HFFc6 (cell line): ENCODE measurements at regions not wholly inside any gene's neighbourhood (a gene's known extent, or its start where the extent isn't known, plus 50 kb on each side); places are given as distances from the start of the nearest gene placed in this dataset.

ENCODE experiments used
- DNase-seq: peaks from one replicate; pipeline ENCODE4 v3.0.0-alpha.2; 2018
- H3K27ac Mint-ChIP-seq: 2 replicates; pipeline ENCODE4 v1.8.0; 2020; ENCODE audit warnings: mild to moderate bottlenecking, mixed read lengths
- H3K27me3 Mint-ChIP-seq: 2 replicates; pipeline ENCODE4 v1.8.0; 2021; ENCODE audit warnings: mild to moderate bottlenecking, moderate library complexity, mixed read lengths; ENCODE audit not compliant: insufficient read depth
- H3K36me3 Mint-ChIP-seq: 2 replicates; pipeline ENCODE4 v1.8.0; 2021; ENCODE audit warnings: low read depth, mixed read lengths
- H3K4me1 Mint-ChIP-seq: 2 replicates; pipeline ENCODE4 v1.8.0; 2020; ENCODE audit warnings: low read depth, mixed read lengths
- H3K4me3 Mint-ChIP-seq: 2 replicates; pipeline ENCODE4 v1.8.0; 2020; ENCODE audit warnings: mild to moderate bottlenecking, moderate library complexity, mixed read lengths
- H3K9me3 Mint-ChIP-seq: 2 replicates; pipeline ENCODE4 v1.8.0; 2020; ENCODE audit warnings: mild to moderate bottlenecking, mixed read lengths
- CTCF ChIP-seq: fragments of 200-600 bp; sonication (generic); IDR thresholded peaks from 2 replicates; pipeline ENCODE4 v1.5.0; 2021; ENCODE audit warnings: antibody characterized with exemption, mild to moderate bottlenecking

- peaks cover under 1% of the 10 kb centered on the region for H3K27me3 Mint-ChIP-seq
- peaks cover 9% of the 10 kb centered on the region; the same call in 1 of the 2 replicates for H3K4me1 Mint-ChIP-seq
- no peak for DNase-seq
- TF ChIP-seq CTCF, result no peak
- peaks cover 22% of the 10 kb centered on the region for H3K9me3 Mint-ChIP-seq
- H3K36me3 Mint-ChIP-seq, result no peaks in the 10 kb centered on the region
- H3K27ac Mint-ChIP-seq, result no peak overlapping the region
- no peak overlapping the region for H3K4me3 Mint-ChIP-seq
Measured at GRCh38 chr10:36728626-36729025, 396.8 kb upstream of the ANKRD30A start.

GRCh38 chr10:36725581-36726520, 399.5 kb upstream of the ANKRD30A start:
- Mint-ChIP-seq H3K4me1 (peaks cover 9% of the 10 kb centered on the region; the same call in 1 of the 2 replicates), H3K4me3 (no peak overlapping the region), H3K27ac (no peak overlapping the region), H3K9me3 (peaks cover 5% of the 10 kb centered on the region; the same call in 1 of the 2 replicates), H3K27me3 (no peaks in the 10 kb centered on the region; the same call in 1 of the 2 replicates), H3K36me3 (no peaks in the 10 kb centered on the region)
- no peak for TF ChIP-seq CTCF
- DNase-seq, result peak; percentile 4

- no peaks in the 10 kb centered on the region for H3K36me3 Mint-ChIP-seq
- H3K27ac Mint-ChIP-seq, result no peak overlapping the region
Measured at GRCh38 chr10:36722777-36723176, 402.6 kb upstream of the ANKRD30A start.

GRCh38 chr10:36721871-36722270, 403.5 kb upstream of the ANKRD30A start:
- peaks cover 1% of the 10 kb centered on the region for H3K27me3 Mint-ChIP-seq
- peaks cover 9% of the 10 kb centered on the region; the same call in 1 of the 2 replicates for H3K4me1 Mint-ChIP-seq
- no peak for DNase-seq
- H3K27ac Mint-ChIP-seq, result no peak overlapping the region
- peaks cover 6% of the 10 kb centered on the region; the same call in 1 of the 2 replicates for H3K9me3 Mint-ChIP-seq
- TF ChIP-seq CTCF, result no peak
- H3K4me3 Mint-ChIP-seq, result no peak overlapping the region
- H3K36me3 Mint-ChIP-seq, result no peaks in the 10 kb centered on the region

More at GRCh38 chr10:36722777-36723176, 402.6 kb upstream of the ANKRD30A start:
- Mint-ChIP-seq H3K4me3 (no peak overlapping the region), H3K27me3 (peaks cover 1% of the 10 kb centered on the region), H3K4me1 (peaks cover 9% of the 10 kb centered on the region; the same call in 1 of the 2 replicates), H3K9me3 (peaks cover 1% of the 10 kb centered on the region)
- no peak for TF ChIP-seq CTCF
- no peak for DNase-seq

DNA sequence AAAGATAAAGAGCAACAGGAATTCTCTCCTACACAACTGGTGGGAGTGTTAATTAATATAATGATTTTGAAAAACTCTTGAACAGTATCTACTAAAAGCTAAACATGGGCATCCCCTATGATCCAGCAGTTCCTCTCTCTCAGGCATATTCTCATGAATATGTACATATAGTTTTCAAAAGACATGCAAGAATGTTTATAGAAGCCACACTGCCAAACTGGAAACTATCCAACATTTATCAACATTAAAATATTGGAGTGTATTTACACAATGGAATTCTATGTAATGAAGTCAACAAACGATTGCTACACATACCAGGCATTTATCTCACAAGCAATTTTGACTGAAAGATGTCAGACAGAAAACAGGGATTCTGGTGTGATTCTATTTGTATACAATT, 404.5 kb upstream of the ANKRD30A start:
- no peaks in the 10 kb centered on the region for H3K36me3 Mint-ChIP-seq
- H3K27ac Mint-ChIP-seq, result no peak overlapping the region
- no peak for DNase-seq
- H3K4me1 Mint-ChIP-seq, result peaks cover 8% of the 10 kb centered on the region; the same call in 1 of the 2 replicates
- H3K27me3 Mint-ChIP-seq, result peaks cover 1% of the 10 kb centered on the region
- no peak for TF ChIP-seq CTCF
- peaks cover 14% of the 10 kb centered on the region; the same call in 1 of the 2 replicates for H3K9me3 Mint-ChIP-seq
- no peak overlapping the region for H3K4me3 Mint-ChIP-seq
